ENCODE measurements at regions not wholly inside any gene's neighbourhood (a gene's known extent, or its start where the extent isn't known, plus 50 kb on each side); places are given as distances from the start of the nearest gene placed in this dataset.

DNA sequence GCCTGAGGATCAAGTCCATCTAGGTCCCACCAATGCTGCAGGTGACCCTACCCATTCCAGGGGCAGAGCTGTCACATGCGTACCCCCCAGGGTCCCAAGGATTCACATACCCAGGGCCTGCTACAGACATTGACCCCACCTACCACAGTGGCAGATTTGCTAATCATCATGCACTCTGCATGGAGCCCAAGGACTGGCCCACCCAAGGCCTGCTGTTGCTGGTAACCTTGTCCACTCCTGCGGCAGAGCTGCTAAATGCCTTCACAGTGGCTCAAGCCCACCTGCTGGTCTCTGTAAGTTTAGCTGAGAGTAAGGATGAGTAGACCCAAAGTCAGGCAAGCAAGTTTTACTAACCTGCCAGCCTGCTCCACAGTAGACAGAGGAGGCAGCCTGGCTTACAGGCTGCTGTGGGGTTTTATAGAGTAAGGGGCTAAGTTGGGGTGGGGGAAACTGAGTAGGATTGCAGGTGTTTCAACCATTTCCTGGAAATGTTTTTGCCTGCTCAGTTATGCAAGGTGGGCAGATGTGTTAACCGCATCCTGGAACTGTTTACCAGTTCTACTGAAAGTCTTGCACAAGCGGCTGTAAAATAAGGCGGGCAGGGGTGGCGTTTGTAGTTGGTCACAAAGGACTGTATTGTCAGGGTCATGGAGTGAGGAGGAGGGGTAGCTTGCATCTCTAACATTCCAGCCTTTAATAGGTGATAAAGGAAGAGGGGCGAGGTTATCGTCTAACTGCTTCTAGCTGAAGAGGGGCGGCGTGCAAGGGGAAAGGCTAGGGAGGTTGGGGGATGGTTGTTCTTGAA lies 2163.5 kb upstream of the WWC1 start:
- TF ChIP-seq EZH2phosphoT487 (IDR thresholded peaks at IDR 0.05; ENCODE audit: insufficient read depth, low read depth), result no peak
- no peak for TF ChIP-seq EZH2 (IDR thresholded peaks at IDR 0.05; ENCODE audit: insufficient read depth, poor library complexity, severe bottlenecking)
